H1 (cell line): ENCODE measurements at regions not wholly inside any gene's neighbourhood (a gene's known extent, or its start where the extent isn't known, plus 50 kb on each side); places are given as distances from the start of the nearest gene placed in this dataset.

ENCODE experiments used
- CREB1 ChIP-seq: IDR thresholded peaks from 2 replicates; pipeline ENCODE4 v1.6.1; 2012; ENCODE audit warnings: inconsistent platforms
- EZH2 ChIP-seq: fragments of 200-600 bp; sonication (generic); IDR thresholded peaks from 2 replicates; pipeline ENCODE4 v1.7.1; 2012; ENCODE audit warnings: low read depth, mild to moderate bottlenecking, moderate library complexity, low read length, inconsistent platforms; ENCODE audit not compliant: severe bottlenecking
- KDM5A ChIP-seq: fragments of 200-600 bp; IDR thresholded peaks from 2 replicates; pipeline ENCODE4 v1.7.1; 2012; ENCODE audit warnings: mild to moderate bottlenecking, low read length, inconsistent platforms, mixed read lengths
- POLR2A ChIP-seq, 2 experiments: IDR thresholded peaks; 1 replicate in 1 of 2; 2 replicates in 1 of 2; pipeline ENCODE4 v1.6.1; 2011; ENCODE audit warnings: low read depth in 2 of 2, low read length in 2 of 2, mild to moderate bottlenecking in 2 of 2; ENCODE audit errors: control extremely low read depth in 1 of 2
- SP1 ChIP-seq: IDR thresholded peaks from 2 replicates; pipeline ENCODE4 v1.6.1; 2011; ENCODE audit warnings: low read depth, low read length
- SP2 ChIP-seq: IDR thresholded peaks from 2 replicates; pipeline ENCODE4 v1.6.1; 2012; ENCODE audit warnings: mild to moderate bottlenecking, low read length, inconsistent platforms
- SRF ChIP-seq: IDR thresholded peaks from 2 replicates; pipeline ENCODE4 v1.6.1; 2011; ENCODE audit warnings: mild to moderate bottlenecking, low read depth, low read length, moderate library complexity
- TAF1 ChIP-seq: IDR thresholded peaks from 2 replicates; pipeline ENCODE4 v1.6.1; 2011; ENCODE audit warnings: mild to moderate bottlenecking, low read depth, low read length
- TAF7 ChIP-seq: optimal IDR thresholded peaks from 2 replicates; pipeline ENCODE3; 2011; ENCODE audit warnings: low read depth, mild to moderate bottlenecking, inconsistent platforms, low read length, moderate library complexity, borderline replicate concordance
- TBP ChIP-seq: IDR thresholded peaks from 2 replicates; pipeline ENCODE4 v1.6.1; 2011; ENCODE audit warnings: low read depth, low read length, improper control_type of control experiment
- TF ChIP-seq, protein P1 (sequence below), 3 experiments: IDR thresholded peaks; 1 replicate in 2 of 3; 2 replicates in 1 of 3; pipeline versions ENCODE4 v1.5.1 to v1.6.1; 2011; ENCODE audit warnings: low read length in 3 of 3, mild to moderate bottlenecking in 3 of 3, inconsistent platforms in 2 of 3, low read depth in 1 of 3, moderate library complexity in 1 of 3; ENCODE audit not compliant: insufficient read depth in 1 of 3; ENCODE audit errors: control extremely low read depth in 1 of 3
- TF ChIP-seq, protein P2 (sequence below): IDR thresholded peaks from 2 replicates; pipeline ENCODE4 v1.6.1; 2011; ENCODE audit warnings: low read length, improper control_type of control experiment

DNA sequence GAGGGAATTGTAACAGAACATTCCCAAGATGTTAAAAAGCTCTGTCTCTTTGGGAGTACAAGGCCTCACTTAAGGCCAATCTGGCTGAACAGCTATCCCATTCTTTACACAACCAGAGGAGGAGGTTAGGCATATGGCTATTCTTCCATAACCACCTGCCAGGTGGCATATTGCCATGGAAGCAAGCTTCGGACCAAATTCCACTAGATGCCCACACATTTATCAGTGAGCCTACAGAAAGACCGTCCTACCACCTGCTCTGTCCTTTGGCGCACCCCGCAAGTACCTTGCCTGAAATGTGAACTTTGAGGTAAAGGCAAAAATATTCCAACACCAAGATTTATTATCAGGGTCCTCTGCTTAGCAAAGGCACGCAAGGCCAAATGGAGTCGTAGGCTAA is 519.9 kb upstream of the TNP1 start:
- no peak for TF ChIP-seq POLR2A (IDR thresholded peaks at IDR 0.05; ENCODE audit: control extremely low read depth in 1 of 2, low read depth in 2 of 2, low read length in 2 of 2)
- no peak for TF ChIP-seq SP2
- TF ChIP-seq, protein P1, sequence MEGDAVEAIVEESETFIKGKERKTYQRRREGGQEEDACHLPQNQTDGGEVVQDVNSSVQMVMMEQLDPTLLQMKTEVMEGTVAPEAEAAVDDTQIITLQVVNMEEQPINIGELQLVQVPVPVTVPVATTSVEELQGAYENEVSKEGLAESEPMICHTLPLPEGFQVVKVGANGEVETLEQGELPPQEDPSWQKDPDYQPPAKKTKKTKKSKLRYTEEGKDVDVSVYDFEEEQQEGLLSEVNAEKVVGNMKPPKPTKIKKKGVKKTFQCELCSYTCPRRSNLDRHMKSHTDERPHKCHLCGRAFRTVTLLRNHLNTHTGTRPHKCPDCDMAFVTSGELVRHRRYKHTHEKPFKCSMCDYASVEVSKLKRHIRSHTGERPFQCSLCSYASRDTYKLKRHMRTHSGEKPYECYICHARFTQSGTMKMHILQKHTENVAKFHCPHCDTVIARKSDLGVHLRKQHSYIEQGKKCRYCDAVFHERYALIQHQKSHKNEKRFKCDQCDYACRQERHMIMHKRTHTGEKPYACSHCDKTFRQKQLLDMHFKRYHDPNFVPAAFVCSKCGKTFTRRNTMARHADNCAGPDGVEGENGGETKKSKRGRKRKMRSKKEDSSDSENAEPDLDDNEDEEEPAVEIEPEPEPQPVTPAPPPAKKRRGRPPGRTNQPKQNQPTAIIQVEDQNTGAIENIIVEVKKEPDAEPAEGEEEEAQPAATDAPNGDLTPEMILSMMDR (IDR thresholded peaks at IDR 0.05; ENCODE audit: control extremely low read depth in 1 of 3, insufficient read depth in 1 of 3, low read depth in 1 of 3, low read length in 3 of 3): no peak
- TF ChIP-seq TBP: no peak
- no peak for TF ChIP-seq EZH2
- no peak for TF ChIP-seq SP1
- no peak for TF ChIP-seq SRF
- no peak for TF ChIP-seq TAF1
- no peak for TF ChIP-seq TAF7
- TF ChIP-seq CREB1: no peak
- TF ChIP-seq, protein P2, sequence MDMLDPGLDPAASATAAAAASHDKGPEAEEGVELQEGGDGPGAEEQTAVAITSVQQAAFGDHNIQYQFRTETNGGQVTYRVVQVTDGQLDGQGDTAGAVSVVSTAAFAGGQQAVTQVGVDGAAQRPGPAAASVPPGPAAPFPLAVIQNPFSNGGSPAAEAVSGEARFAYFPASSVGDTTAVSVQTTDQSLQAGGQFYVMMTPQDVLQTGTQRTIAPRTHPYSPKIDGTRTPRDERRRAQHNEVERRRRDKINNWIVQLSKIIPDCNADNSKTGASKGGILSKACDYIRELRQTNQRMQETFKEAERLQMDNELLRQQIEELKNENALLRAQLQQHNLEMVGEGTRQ: no peak
- TF ChIP-seq KDM5A: no peak
